ENCODE measurements at regions not wholly inside any gene's neighbourhood (a gene's known extent, or its start where the extent isn't known, plus 50 kb on each side); places are given as distances from the start of the nearest gene placed in this dataset.

GRCh38 chr5:125294844-125295243 is 548.4 kb upstream of the ZNF608 start:
- no peaks in the 10 kb centered on the region for H3K27me3 ChIP-seq
- no peak overlapping the region for H3K4me3 ChIP-seq (replicated peaks in 1 of 3)
- no peaks in the 10 kb centered on the region for H3K9me3 ChIP-seq
- TF ChIP-seq CTCF (IDR thresholded peaks at IDR 0.05): no peak
- no peak for TF ChIP-seq POLR2A (IDR thresholded peaks at IDR 0.05)
- intact Hi-C loops (cut with DNase I): no loop called here
- H3K4me1 ChIP-seq: no peaks in the 10 kb centered on the region
- no peak for DNase-seq
- 82 to 97% methylated on average over 2 of the region's 2 CpGs for WGBS, 2 donors
- H3K36me3 ChIP-seq: no peaks in the 10 kb centered on the region
- H3K27ac ChIP-seq: no peak overlapping the region

- TF ChIP-seq POLR2A (IDR thresholded peaks at IDR 0.05): no peak
- intact Hi-C loops (cut with DNase I): no loop called here
- Histone ChIP-seq H3K4me1 (no peaks in the 10 kb centered on the region), H3K4me3 (replicated peaks in 1 of 3) (no peak overlapping the region), H3K36me3 (no peaks in the 10 kb centered on the region), H3K27me3 (no peaks in the 10 kb centered on the region), H3K27ac (no peak overlapping the region), H3K9me3 (no peaks in the 10 kb centered on the region)
- 85 to 87% methylated on average over 4 of the region's 4 CpGs for WGBS, 2 donors
- no peak for DNase-seq
Measured at GRCh38 chr5:125295405-125295872, 549.0 kb upstream of the ZNF608 start.

GRCh38 chr5:125298258-125298657 is 551.8 kb upstream of the ZNF608 start:
- Histone ChIP-seq H3K4me3 (replicated peaks in 1 of 3) (no peak overlapping the region), H3K27ac (no peak overlapping the region), H3K4me1 (no peaks in the 10 kb centered on the region), H3K9me3 (no peaks in the 10 kb centered on the region), H3K27me3 (no peaks in the 10 kb centered on the region), H3K36me3 (no peaks in the 10 kb centered on the region)
- DNase-seq: no peak
- intact Hi-C loops (cut with DNase I): no loop called here
- no peak for TF ChIP-seq CTCF (IDR thresholded peaks at IDR 0.05)
- TF ChIP-seq POLR2A (IDR thresholded peaks at IDR 0.05): no peak

GRCh38 chr5:125298746-125299379 is 552.4 kb upstream of the ZNF608 start:
- H3K4me3 ChIP-seq (replicated peaks in 1 of 3): no peak overlapping the region
- no peaks in the 10 kb centered on the region for H3K9me3 ChIP-seq
- DNase-seq: no peak
- WGBS, 2 donors: 93 to 96% methylated on average over 1 of the region's 1 CpG
- H3K27ac ChIP-seq: no peak overlapping the region
- no peaks in the 10 kb centered on the region for H3K36me3 ChIP-seq
- no peaks in the 10 kb centered on the region for H3K27me3 ChIP-seq
- H3K4me1 ChIP-seq: no peaks in the 10 kb centered on the region
- TF ChIP-seq CTCF (IDR thresholded peaks at IDR 0.05): no peak
- intact Hi-C loops (cut with DNase I): no loop called here

GRCh38 chr5:125301711-125302110 is 555.3 kb upstream of the ZNF608 start:
- Histone ChIP-seq H3K4me1 (no peaks in the 10 kb centered on the region), H3K27me3 (no peaks in the 10 kb centered on the region), H3K9me3 (no peaks in the 10 kb centered on the region), H3K4me3 (replicated peaks in 1 of 3) (no peak overlapping the region), H3K36me3 (no peaks in the 10 kb centered on the region), H3K27ac (no peak overlapping the region)
- no peak for DNase-seq
- no peak for TF ChIP-seq POLR2A (IDR thresholded peaks at IDR 0.05)
- no peak for TF ChIP-seq CTCF (IDR thresholded peaks at IDR 0.05)
- 55 to 59% methylated on average over 3 of the region's 3 CpGs for WGBS, 2 donors
- intact Hi-C loops (cut with DNase I): no loop called here

- 89 to 94% methylated on average over 4 of the region's 4 CpGs for WGBS, 2 donors
- intact Hi-C loops (cut with DNase I): no loop called here
- no peak overlapping the region for H3K4me3 ChIP-seq (replicated peaks in 1 of 3)
Measured at GRCh38 chr5:125302577-125302976, 556.1 kb upstream of the ZNF608 start.

More at GRCh38 chr5:125302577-125302976, 556.1 kb upstream of the ZNF608 start:
- no peaks in the 10 kb centered on the region for H3K4me1 ChIP-seq
- TF ChIP-seq POLR2A (IDR thresholded peaks at IDR 0.05) (no peak), CTCF (IDR thresholded peaks at IDR 0.05) (no peak)
- no peak for DNase-seq
- H3K27me3 ChIP-seq: no peaks in the 10 kb centered on the region
- no peaks in the 10 kb centered on the region for H3K36me3 ChIP-seq
- no peak overlapping the region for H3K27ac ChIP-seq
- H3K9me3 ChIP-seq: no peaks in the 10 kb centered on the region
